ENCODE measurements at regions not wholly inside any gene's neighbourhood (a gene's known extent, or its start where the extent isn't known, plus 50 kb on each side); places are given as distances from the start of the nearest gene placed in this dataset.

DNA sequence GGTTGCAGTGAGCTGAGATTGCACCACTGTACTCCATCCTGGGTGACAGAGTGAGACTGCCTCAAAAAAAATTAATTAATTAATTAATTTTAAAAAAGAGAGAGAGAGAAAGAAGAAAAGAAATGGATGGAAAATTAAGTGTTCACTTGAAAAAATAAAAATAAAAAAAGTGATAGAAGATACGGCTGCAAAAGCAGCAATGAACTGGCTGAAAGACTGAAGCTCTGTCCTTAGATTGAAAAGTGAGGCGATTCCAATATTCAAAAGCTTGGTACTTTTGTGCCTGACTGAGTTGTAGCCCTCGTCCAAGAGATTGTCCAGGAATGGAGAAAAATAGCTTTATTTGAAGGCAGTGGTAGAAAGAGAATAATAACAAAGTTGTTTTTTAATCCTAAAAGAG, 154.6 kb downstream of the ADSS2 start:
- no peak for TF ChIP-seq POLR2AphosphoS5 (IDR thresholded peaks at IDR 0.05; ENCODE audit: low read depth, low read length)
- no peak for TF ChIP-seq POLR2A (IDR thresholded peaks at IDR 0.05; ENCODE audit: low read depth, low read length)
- no peak for TF ChIP-seq TAF1 (IDR thresholded peaks at IDR 0.05; ENCODE audit: borderline replicate concordance, low read depth, low read length)
